HepG2 (cell line): ENCODE measurements at regions not wholly inside any gene's neighbourhood (a gene's known extent, or its start where the extent isn't known, plus 50 kb on each side); places are given as distances from the start of the nearest gene placed in this dataset.

ENCODE experiments used
- ATAC-seq: fragments of 200-7000 bp; cut with Tn5 transposase; 3 replicates; pipeline ENCODE4 v1.9.1; 2020; ENCODE audit warnings: mild to moderate bottlenecking, moderate library complexity
- BruUV-seq: library from RNA; stranded (reverse); fragments of 400-500 nt; replicated peaks from 2 replicates; lab custom pipeline; 2021; lab: Mats Ljungman, UMichigan
- CTCF ChIA-PET: fragments of 300-600 bp; formaldehyde crosslinking; extraction: SDS; loops from one replicate; lab custom pipeline; 2021; ENCODE audit warnings: low total read pairs, inconsistent platforms, low intra/inter-chr PET ratio; lab: Yijun Ruan, JAX
- POLR2A ChIA-PET: fragments of 350-600 bp; sonication (Branson Sonifier 250); formaldehyde crosslinking; loops from one replicate; lab custom pipeline; 2020; ENCODE audit warnings: antibody characterized with exemption, inconsistent platforms; lab: Yijun Ruan, JAX
- DNase-seq: peaks from one replicate; pipeline ENCODE4 v3.0.0-alpha.2; 2015; ENCODE audit warnings: low spot score
- FAIRE-seq: peaks from 3 replicates; lab custom pipeline; 2011; peaks lifted over from hg19 to GRCh38; lab: Jason Lieb, UNC
- H2AFZ ChIP-seq: one replicate; pipeline ENCODE4 v1.6.1; 2011; ENCODE audit warnings: low read length, inconsistent platforms
- H3K27ac ChIP-seq: fragments of 300-600 bp; 3 replicates; pipeline ENCODE4 v1.8.0; 2011; ENCODE audit warnings: mixed run types, mild to moderate bottlenecking, mixed read lengths, low read length, inconsistent platforms; ENCODE audit not compliant: insufficient read depth; ENCODE audit errors: extremely low read length
- H3K27me3 ChIP-seq, 2 experiments: fragments of 200-600 bp in 1 of 2; 2 replicates in 1 of 2; 3 replicates in 1 of 2; pipeline versions ENCODE4 v1.6.0 to v1.8.0; 2011; ENCODE audit warnings: low read length in 2 of 2, mild to moderate bottlenecking in 2 of 2, moderate library complexity in 2 of 2, inconsistent platforms in 1 of 2; ENCODE audit not compliant: insufficient read depth in 2 of 2, control insufficient read depth in 1 of 2
- H3K36me3 ChIP-seq, 2 experiments: fragments of 200-600 bp in 1 of 2; replicated peaks in 1 of 2; 2 replicates in 1 of 2; 3 replicates in 1 of 2; pipeline versions ENCODE4 v1.5.1 to v1.8.0; 2011; ENCODE audit warnings: low read length in 2 of 2, inconsistent platforms in 1 of 2; ENCODE audit not compliant: insufficient read depth in 2 of 2, control insufficient read depth in 1 of 2
- H3K4me1 ChIP-seq: 2 replicates; pipeline ENCODE4 v1.5.1; 2012; ENCODE audit warnings: low read length, inconsistent platforms; ENCODE audit not compliant: insufficient read depth
- H3K4me2 ChIP-seq: 2 replicates; pipeline ENCODE4 v1.6.0; 2011; ENCODE audit warnings: low read depth, low read length, inconsistent platforms
- H3K4me3 ChIP-seq, 3 experiments: fragments of 200-600 bp in 1 of 3; sonication (generic), shearing (Covaris generic) in 1 of 3; replicated peaks in 1 of 3; 2 replicates each; pipeline ENCODE4 v1.5.1; 2011 to 2016; ENCODE audit warnings: low read length in 3 of 3, inconsistent platforms in 2 of 3, low read depth in 2 of 3, mild to moderate bottlenecking in 2 of 3, control low read depth in 1 of 3, mixed read lengths in 1 of 3; ENCODE audit not compliant: insufficient read depth in 1 of 3
- H3K79me2 ChIP-seq: one replicate; pipeline ENCODE4 v1.6.1; 2011; ENCODE audit warnings: low read length, inconsistent platforms; ENCODE audit not compliant: insufficient read depth
- H3K9ac ChIP-seq: 2 replicates; pipeline ENCODE4 v1.6.0; 2011; ENCODE audit warnings: mild to moderate bottlenecking, low read depth, low read length, inconsistent platforms; ENCODE audit not compliant: insufficient read depth
- H3K9me3 ChIP-seq: 2 replicates; pipeline ENCODE4 v1.5.1; 2012; ENCODE audit warnings: mild to moderate bottlenecking, low read length
- H4K20me1 ChIP-seq: 2 replicates; pipeline ENCODE4 v1.6.0; 2011; ENCODE audit warnings: inconsistent platforms, mild to moderate bottlenecking, low read length, moderate library complexity; ENCODE audit not compliant: insufficient read depth
- ATF6 ChIP-seq: sonication (generic); formaldehyde crosslinking; conservative IDR thresholded peaks from 2 replicates; pipeline ENCODE4 v1.4.0; 2020; ENCODE audit warnings: missing genetic modification reagents
- HCFC1 ChIP-seq: fragments of 150-350 bp; IDR thresholded peaks from 2 replicates; pipeline ENCODE4 v1.6.1; 2014; ENCODE audit warnings: low read depth, low read length
- HNRNPUL1 ChIP-seq: fragments of 200-400 bp; formaldehyde crosslinking; IDR thresholded peaks from 2 replicates; pipeline ENCODE4 v1.6.1; 2017; ENCODE audit warnings: low read depth, mild to moderate bottlenecking, low read length, moderate library complexity
- HOXA9 ChIP-seq: sonication (generic); formaldehyde crosslinking; IDR thresholded peaks from 2 replicates; pipeline ENCODE4 v1.8.1; 2022; ENCODE audit warnings: missing genetic modification reagents, mild to moderate bottlenecking, moderate library complexity, borderline replicate concordance
- IRF2 ChIP-seq: IDR thresholded peaks from 2 replicates; pipeline ENCODE4 v1.6.1; 2018; ENCODE audit warnings: missing genetic modification reagents, missing compliant biosample characterization
- KAT8 ChIP-seq: IDR thresholded peaks from 2 replicates; pipeline ENCODE4 v1.6.1; 2016; ENCODE audit warnings: missing genetic modification reagents, missing compliant biosample characterization
- SAFB2 ChIP-seq: sonication (generic); formaldehyde crosslinking; IDR thresholded peaks from 2 replicates; pipeline ENCODE4 v1.5.1; 2020; ENCODE audit warnings: missing genetic modification reagents, low read depth, mild to moderate bottlenecking, borderline replicate concordance
- THAP11 ChIP-seq: IDR thresholded peaks from 2 replicates; pipeline ENCODE4 v1.6.1; 2016; ENCODE audit warnings: missing biosample characterization, missing genetic modification reagents
- ZBTB34 ChIP-seq: sonication (generic); formaldehyde crosslinking; IDR thresholded peaks from 2 replicates; pipeline ENCODE4 v1.8.0; 2022; ENCODE audit warnings: mild to moderate bottlenecking, missing genetic modification reagents
- ZFAT ChIP-seq: sonication (generic); formaldehyde crosslinking; conservative IDR thresholded peaks from 2 replicates; pipeline ENCODE4 v1.8.1; 2023; ENCODE audit warnings: missing genetic modification reagents, inconsistent platforms
- ZMYM4 ChIP-seq: sonication (generic); formaldehyde crosslinking; IDR thresholded peaks from 2 replicates; pipeline ENCODE4 v1.8.1; 2023; ENCODE audit warnings: mild to moderate bottlenecking, missing genetic modification reagents
- ZNF484 ChIP-seq: sonication (generic); formaldehyde crosslinking; IDR thresholded peaks from 2 replicates; pipeline ENCODE4 v1.5.1; 2020; ENCODE audit warnings: mild to moderate bottlenecking, low read depth, missing genetic modification reagents, borderline replicate concordance
- ZNF570 ChIP-seq: sonication (generic); formaldehyde crosslinking; IDR thresholded peaks from 2 replicates; pipeline ENCODE4 v1.4.0; 2020; ENCODE audit warnings: mild to moderate bottlenecking, missing genetic modification reagents, borderline replicate concordance
- ZNF605 ChIP-seq: sonication (generic); formaldehyde crosslinking; IDR thresholded peaks from 2 replicates; pipeline ENCODE4 v1.8.0; 2022; ENCODE audit warnings: mild to moderate bottlenecking, missing genetic modification reagents
- ZNF660 ChIP-seq: sonication (generic); formaldehyde crosslinking; IDR thresholded peaks from 2 replicates; pipeline ENCODE4 v1.5.1; 2020; ENCODE audit warnings: mild to moderate bottlenecking, low read depth, missing genetic modification reagents, borderline replicate concordance
- ZNF891 ChIP-seq: sonication (generic); formaldehyde crosslinking; IDR thresholded peaks from 2 replicates; pipeline ENCODE4 v1.5.0; 2020; ENCODE audit warnings: mild to moderate bottlenecking, missing genetic modification reagents
- ZXDC ChIP-seq: sonication (generic); formaldehyde crosslinking; IDR thresholded peaks from 2 replicates; pipeline ENCODE4 v1.5.0; 2020; ENCODE audit warnings: mild to moderate bottlenecking, missing genetic modification reagents
- WGBS: methylation state at CpG from one replicate; pipeline ENCODE4 v1.1.6; 2017; ENCODE audit warnings: low lambda C conversion rate; 5-methylcytosine and 5-hydroxymethylcytosine counted together
- in situ Hi-C: cut with HindIII; loops from 2 replicates; pipeline ENCODE4 v1.10.0; 2017; ENCODE audit warnings: low pct_unique_long_range_greater_than_20kb; ENCODE audit not compliant: extremely low pct_ligation_motif_present
- intact Hi-C: fragments of 100-400 bp; cut with micrococcal nuclease; formaldehyde crosslinking; loops from one replicate; pipeline ENCODE4 v1.10.0; 2022; ENCODE audit not compliant: unreplicated experiment

DNA sequence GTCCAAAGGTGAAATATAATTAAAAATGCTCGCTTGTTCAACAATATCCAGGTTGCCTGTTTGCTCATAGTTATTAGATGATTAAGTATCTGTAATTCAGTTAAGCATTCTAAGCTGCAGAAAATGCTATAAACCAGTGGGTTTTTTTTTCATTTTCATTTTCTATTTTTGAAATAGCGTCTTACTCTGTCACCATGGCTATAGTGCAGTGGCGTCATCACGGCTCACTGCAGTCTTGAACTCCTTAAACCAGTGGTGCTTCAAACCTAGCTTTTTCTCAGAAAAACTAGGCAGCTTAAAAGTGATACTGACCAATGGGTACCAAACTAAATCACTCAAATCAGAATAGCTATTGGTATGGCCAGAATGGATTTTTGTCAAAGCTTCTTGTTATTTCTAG is 925.2 kb downstream of the TSN start:
- Histone ChIP-seq H3K27me3 (no peaks in the 10 kb centered on the region), H3K9ac (no peak overlapping the region), H3K79me2 (no peaks in the 10 kb centered on the region), H3K9me3 (peaks cover 5% of the 10 kb centered on the region; the same call in 1 of the 2 replicates), H3K36me3 (no peaks in the 10 kb centered on the region), H4K20me1 (no peaks in the 10 kb centered on the region), H3K27ac (no peak overlapping the region), H3K4me2 (no peak overlapping the region), H3K4me3 (no peak overlapping the region), H3K4me1 (no peaks in the 10 kb centered on the region), H2AFZ (no peak overlapping the region)
- BruUV-seq = no TSS peak
- no peak for DNase-seq
- POLR2A ChIA-PET = no interaction called here
- CTCF ChIA-PET = no interaction called here
- TF ChIP-seq ZNF660 (CRISPR knock-in tag) (no peak), KAT8 (CRISPR knock-in tag) (no peak), HNRNPUL1 (no peak), ZMYM4 (CRISPR knock-in tag) (no peak), ZXDC (CRISPR knock-in tag) (no peak), ZBTB34 (CRISPR knock-in tag) (no peak), HCFC1 (no peak), ZNF484 (CRISPR knock-in tag) (no peak), SAFB2 (CRISPR knock-in tag) (no peak), ZNF605 (CRISPR knock-in tag) (no peak), HOXA9 (CRISPR knock-in tag) (no peak), THAP11 (CRISPR knock-in tag) (no peak), ZNF891 (CRISPR knock-in tag) (no peak), ZFAT (no peak), ATF6 (CRISPR knock-in tag) (no peak), ZNF570 (CRISPR knock-in tag) (no peak), IRF2 (CRISPR knock-in tag) (no peak)
- no peak for ATAC-seq
- FAIRE-seq = no peak
- intact Hi-C loops (no loop called here), in situ Hi-C loops (no loop called here)
- 37% methylated on average over 4 of the region's 4 CpGs for WGBS
